ENCODE measurements at regions not wholly inside any gene's neighbourhood (a gene's known extent, or its start where the extent isn't known, plus 50 kb on each side); places are given as distances from the start of the nearest gene placed in this dataset.

GRCh38 chr7:157476201-157476600 lies 139.4 kb downstream of the DNAJB6 start:
- no peak overlapping the region for H3K4me3 ChIP-seq (ENCODE audit: low read depth, low read length)
- H3K27ac ChIP-seq (ENCODE audit: extremely low read depth, low read depth, low read length), result no peak overlapping the region
- no peaks in the 10 kb centered on the region for H3K4me1 ChIP-seq (ENCODE audit: control insufficient read depth, insufficient read depth, low read length)
- no peaks in the 10 kb centered on the region for H3K9me3 ChIP-seq (ENCODE audit: control insufficient read depth, insufficient read depth, low read depth, low read length)
- ChIA-PET POLR2A (no interaction called here), CTCF (interaction anchor here (0.6 kb wide), 1 partner anchor 15 kb away, joined by 6 read pairs; no protein-coding TSS in a partner anchor)
- H3K36me3 ChIP-seq (ENCODE audit: control insufficient read depth in 2 of 2, insufficient read depth in 1 of 2, low read length in 2 of 2), result no peaks in the 10 kb centered on the region
- TF ChIP-seq ZNF391 (tag by site-specific recombination; IDR thresholded peaks at IDR 0.05; ENCODE audit: borderline replicate concordance, low read depth), result no peak
- no peak for TF ChIP-seq ZNF133 (tag by site-specific recombination; IDR thresholded peaks at IDR 0.05)
- TF ChIP-seq ZNF362 (tag by site-specific recombination; IDR thresholded peaks at IDR 0.05), result no peak
- TF ChIP-seq EGR2 (tag by site-specific recombination; IDR thresholded peaks at IDR 0.05; ENCODE audit: low read depth), result no peak
- TF ChIP-seq ZNF266 (tag by site-specific recombination; IDR thresholded peaks at IDR 0.05; ENCODE audit: low read depth), result no peak
- TF ChIP-seq YY2 (tag by site-specific recombination; IDR thresholded peaks at IDR 0.05), result no peak
- no peak for TF ChIP-seq PRDM6 (tag by site-specific recombination; IDR thresholded peaks at IDR 0.05)
- TF ChIP-seq ZNF488 (tag by site-specific recombination; IDR thresholded peaks at IDR 0.05), result no peak
- no peak for TF ChIP-seq SP2 (tag by site-specific recombination; IDR thresholded peaks at IDR 0.05)
- TF ChIP-seq ATF2 (tag by site-specific recombination; IDR thresholded peaks at IDR 0.05; ENCODE audit: low read depth), result no peak
- no peak for TF ChIP-seq ZNF114 (tag by site-specific recombination; IDR thresholded peaks at IDR 0.05)
- no peak for TF ChIP-seq ZNF174 (tag by site-specific recombination; IDR thresholded peaks at IDR 0.05)

GRCh38 chr7:157476654-157477549 lies 140.1 kb downstream of the DNAJB6 start:
- H3K27ac ChIP-seq (ENCODE audit: extremely low read depth, low read depth, low read length), result no peak overlapping the region
- TF ChIP-seq ZNF561 (tag by site-specific recombination; IDR thresholded peaks at IDR 0.05; ENCODE audit: borderline replicate concordance), result no peak
- TF ChIP-seq ZNF701 (tag by site-specific recombination; IDR thresholded peaks at IDR 0.05), result no peak
- TF ChIP-seq ZBTB8A (tag by site-specific recombination; IDR thresholded peaks at IDR 0.05), result no peak
- TF ChIP-seq ZBTB48 (tag by site-specific recombination; IDR thresholded peaks at IDR 0.05), result no peak
- H3K4me3 ChIP-seq (ENCODE audit: low read depth, low read length), result no peak overlapping the region
- H3K9me3 ChIP-seq (ENCODE audit: control insufficient read depth, insufficient read depth, low read depth, low read length), result no peaks in the 10 kb centered on the region
- no peaks in the 10 kb centered on the region for H3K4me1 ChIP-seq (ENCODE audit: control insufficient read depth, insufficient read depth, low read length)
- H3K36me3 ChIP-seq (ENCODE audit: control insufficient read depth in 2 of 2, insufficient read depth in 1 of 2, low read length in 2 of 2), result no peaks in the 10 kb centered on the region
- ChIA-PET CTCF (interaction anchor here (0.6 kb wide), 1 partner anchor 14 kb away, joined by 6 read pairs; no protein-coding TSS in a partner anchor), POLR2A (no interaction called here)

Data from HEK293 (cell line).